ENCODE measurements at regions not wholly inside any gene's neighbourhood (a gene's known extent, or its start where the extent isn't known, plus 50 kb on each side); places are given as distances from the start of the nearest gene placed in this dataset.

- H3K36me3 ChIP-seq = no peaks in the 10 kb centered on the region
- H3K27ac ChIP-seq = no peak overlapping the region
- H3K9me3 ChIP-seq = no peaks in the 10 kb centered on the region
- H3K4me1 ChIP-seq = no peaks in the 10 kb centered on the region
- H3K27me3 ChIP-seq = no peaks in the 10 kb centered on the region
- TF ChIP-seq CTCF (IDR thresholded peaks at IDR 0.05) = no peak
- TF ChIP-seq POLR2A (IDR thresholded peaks at IDR 0.05) = no peak
- H3K4me3 ChIP-seq = no peak overlapping the region
- DNase-seq = no peak
Observed at GRCh38 chr3:117117188-117117936, 407.8 kb downstream of the TUSC7 start.

DNA sequence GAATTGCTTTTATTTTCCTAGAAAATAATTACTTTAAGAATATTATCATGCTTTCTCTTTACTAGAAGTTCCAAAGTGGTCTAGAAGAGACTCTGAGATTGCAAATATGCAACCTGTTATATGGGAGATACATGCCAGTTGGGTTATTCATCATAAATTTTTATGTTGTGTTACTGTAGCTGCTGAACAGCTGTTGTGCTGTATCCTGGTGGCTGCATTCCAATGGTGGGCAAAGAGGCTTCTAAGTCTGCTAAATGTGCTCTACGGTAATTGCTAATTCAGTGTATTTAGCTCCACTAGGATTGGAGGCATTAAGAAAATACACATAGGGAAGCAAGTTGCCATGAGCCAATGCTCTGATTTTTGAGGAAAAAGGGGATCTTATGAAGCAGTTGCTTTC lies 409.0 kb downstream of the TUSC7 start:
- Histone ChIP-seq H3K27ac (no peak overlapping the region), H3K9me3 (no peaks in the 10 kb centered on the region), H3K36me3 (no peaks in the 10 kb centered on the region), H3K4me1 (no peaks in the 10 kb centered on the region), H3K4me3 (no peak overlapping the region), H3K27me3 (no peaks in the 10 kb centered on the region)
- no peak for TF ChIP-seq CTCF (IDR thresholded peaks at IDR 0.05)
- no peak for TF ChIP-seq POLR2A (IDR thresholded peaks at IDR 0.05)
- DNase-seq = no peak

GRCh38 chr3:117120014-117120413 lies 410.4 kb downstream of the TUSC7 start:
- no peaks in the 10 kb centered on the region for H3K27me3 ChIP-seq
- TF ChIP-seq CTCF (IDR thresholded peaks at IDR 0.05) (no peak), POLR2A (IDR thresholded peaks at IDR 0.05) (no peak)
- no peak for DNase-seq
- H3K27ac ChIP-seq = no peak overlapping the region
- no peaks in the 10 kb centered on the region for H3K9me3 ChIP-seq
- no peaks in the 10 kb centered on the region for H3K36me3 ChIP-seq
- no peaks in the 10 kb centered on the region for H3K4me1 ChIP-seq
- H3K4me3 ChIP-seq = no peak overlapping the region

GRCh38 chr3:117122609-117123008 lies 413.0 kb downstream of the TUSC7 start:
- Histone ChIP-seq H3K27ac (no peak overlapping the region), H3K4me3 (no peak overlapping the region), H3K4me1 (no peaks in the 10 kb centered on the region), H3K36me3 (no peaks in the 10 kb centered on the region), H3K9me3 (no peaks in the 10 kb centered on the region), H3K27me3 (no peaks in the 10 kb centered on the region)
- DNase-seq = no peak
- TF ChIP-seq CTCF (IDR thresholded peaks at IDR 0.05) = no peak
- no peak for TF ChIP-seq POLR2A (IDR thresholded peaks at IDR 0.05)

GRCh38 chr3:117126460-117126859 lies 416.9 kb downstream of the TUSC7 start:
- Histone ChIP-seq H3K4me1 (no peaks in the 10 kb centered on the region), H3K27me3 (no peaks in the 10 kb centered on the region), H3K27ac (no peak overlapping the region), H3K4me3 (no peak overlapping the region), H3K36me3 (no peaks in the 10 kb centered on the region), H3K9me3 (no peaks in the 10 kb centered on the region)
- no peak for DNase-seq
- TF ChIP-seq POLR2A (IDR thresholded peaks at IDR 0.05) (no peak), CTCF (IDR thresholded peaks at IDR 0.05) (no peak)

Data from Peyer's patch (tissue), 4 donors.